Lower lobe of right lung (tissue), 2 donors: ENCODE measurements at regions not wholly inside any gene's neighbourhood (a gene's known extent, or its start where the extent isn't known, plus 50 kb on each side); places are given as distances from the start of the nearest gene placed in this dataset.
"Not testable (repeated sequence)": the region's sequence is repeated elsewhere in the genome, so short reads cannot be mapped to it uniquely, and the experiment has no call there.

Experiments used
- ATAC-seq, 2 donors: fragments of 200-7000 bp; cut with Tn5 transposase; one replicate each; pipeline ENCODE4 v1.9.1; 2020 to 2022; ENCODE audit warnings: mild to moderate bottlenecking in 2 of 2, moderate library complexity in 2 of 2
- DNase-seq: peaks from one replicate; pipeline ENCODE4 v3.0.0-alpha.2; 2020
- H3K27ac ChIP-seq: fragments of 200-600 bp; one replicate; pipeline ENCODE4 v1.8.0; 2022
- H3K27me3 ChIP-seq: fragments of 200-600 bp; one replicate; pipeline ENCODE4 v1.8.0; 2022; ENCODE audit warnings: low read depth
- H3K36me3 ChIP-seq: fragments of 200-600 bp; one replicate; pipeline ENCODE4 v1.8.0; 2022; ENCODE audit warnings: mild to moderate bottlenecking
- H3K4me1 ChIP-seq: fragments of 200-600 bp; one replicate; pipeline ENCODE4 v1.8.0; 2022
- H3K4me3 ChIP-seq: fragments of 200-600 bp; one replicate; pipeline ENCODE4 v1.8.0; 2022; ENCODE audit warnings: mild to moderate bottlenecking
- H3K9me3 ChIP-seq: fragments of 200-600 bp; one replicate; pipeline ENCODE4 v1.8.0; 2022
- intact Hi-C: fragments of 100-400 bp; cut with DNase I; formaldehyde crosslinking; loops from one replicate; pipeline ENCODE4 v1.11.0; 2022
- TF ChIP-seq, protein P1 (sequence below): fragments of 200-600 bp; IDR thresholded peaks from one replicate; pipeline ENCODE4 v1.8.0; 2022; ENCODE audit warnings: antibody characterized with exemption, mild to moderate bottlenecking
- donor health status: DM: no; HTN: yes; CAD: no; lungs with severe emphysema.

DNA sequence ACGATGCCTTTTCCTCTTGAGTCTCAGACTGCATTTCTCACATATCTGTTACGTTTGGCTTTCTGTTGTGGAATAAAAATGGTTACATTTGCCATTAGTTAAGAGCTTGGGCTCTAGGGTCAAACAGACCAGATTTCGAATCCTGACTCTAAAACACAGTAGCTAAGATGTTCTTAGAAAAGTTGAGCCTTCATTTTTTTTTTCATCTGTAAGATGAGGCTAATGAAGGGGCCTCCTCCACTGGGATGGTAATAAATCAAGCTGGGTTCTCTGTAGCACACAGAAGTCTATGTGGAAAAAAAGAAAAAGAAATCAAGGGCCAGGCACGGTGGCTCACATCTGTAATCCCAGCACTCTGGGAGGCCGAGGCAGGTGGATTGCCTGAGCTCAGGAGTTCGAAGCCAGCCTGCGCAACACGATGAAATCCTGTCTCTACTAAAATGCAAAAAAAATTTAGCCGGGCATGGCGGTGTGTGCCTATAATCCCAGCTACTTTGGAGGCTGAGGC, 49.9 kb upstream of the CAPRIN1 start:
- intact Hi-C loops: no loop called here

DNA sequence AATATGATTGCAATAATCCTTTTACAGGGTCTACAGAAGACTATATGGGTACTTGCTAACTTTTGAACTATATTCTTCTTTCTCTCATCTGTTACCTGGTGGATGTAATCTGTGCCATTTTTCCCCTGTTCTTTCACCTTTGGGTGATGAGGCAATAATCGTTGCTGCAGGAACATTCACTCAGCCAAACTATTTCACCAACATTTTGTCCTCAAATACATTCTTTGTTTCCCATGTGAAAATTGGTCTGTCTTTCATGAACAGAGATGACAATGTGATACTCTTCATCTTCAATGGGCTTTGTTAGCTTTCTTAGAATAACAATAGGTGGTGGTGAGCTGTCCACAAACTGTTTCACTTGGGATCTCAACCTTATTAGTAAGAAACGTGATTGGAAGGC, 52.1 kb upstream of the CAPRIN1 start:
- H3K36me3 ChIP-seq: no peaks in the 10 kb centered on the region
- H3K9me3 ChIP-seq: no peaks in the 10 kb centered on the region
- TF ChIP-seq, protein P1, sequence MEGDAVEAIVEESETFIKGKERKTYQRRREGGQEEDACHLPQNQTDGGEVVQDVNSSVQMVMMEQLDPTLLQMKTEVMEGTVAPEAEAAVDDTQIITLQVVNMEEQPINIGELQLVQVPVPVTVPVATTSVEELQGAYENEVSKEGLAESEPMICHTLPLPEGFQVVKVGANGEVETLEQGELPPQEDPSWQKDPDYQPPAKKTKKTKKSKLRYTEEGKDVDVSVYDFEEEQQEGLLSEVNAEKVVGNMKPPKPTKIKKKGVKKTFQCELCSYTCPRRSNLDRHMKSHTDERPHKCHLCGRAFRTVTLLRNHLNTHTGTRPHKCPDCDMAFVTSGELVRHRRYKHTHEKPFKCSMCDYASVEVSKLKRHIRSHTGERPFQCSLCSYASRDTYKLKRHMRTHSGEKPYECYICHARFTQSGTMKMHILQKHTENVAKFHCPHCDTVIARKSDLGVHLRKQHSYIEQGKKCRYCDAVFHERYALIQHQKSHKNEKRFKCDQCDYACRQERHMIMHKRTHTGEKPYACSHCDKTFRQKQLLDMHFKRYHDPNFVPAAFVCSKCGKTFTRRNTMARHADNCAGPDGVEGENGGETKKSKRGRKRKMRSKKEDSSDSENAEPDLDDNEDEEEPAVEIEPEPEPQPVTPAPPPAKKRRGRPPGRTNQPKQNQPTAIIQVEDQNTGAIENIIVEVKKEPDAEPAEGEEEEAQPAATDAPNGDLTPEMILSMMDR: no peak
- intact Hi-C loops: loop anchor here (5.0 kb wide), 1 partner anchor 358 kb away; the partner anchor contains the start of gene ABTB2
- no peak overlapping the region for H3K27ac ChIP-seq
- DNase-seq: no peak
- no peak for ATAC-seq
- no peak overlapping the region for H3K4me3 ChIP-seq
- peaks cover 9% of the 10 kb centered on the region for H3K4me1 ChIP-seq
- H3K27me3 ChIP-seq: peaks cover 5% of the 10 kb centered on the region

More for the DNA sequence above, 49.9 kb upstream of the CAPRIN1 start:
- no peak overlapping the region for H3K27ac ChIP-seq
- no peak overlapping the region for H3K4me3 ChIP-seq
- H3K4me1 ChIP-seq: peaks cover 8% of the 10 kb centered on the region
- H3K9me3 ChIP-seq: no peaks in the 10 kb centered on the region
- no peak for DNase-seq
- TF ChIP-seq, protein P1: no peak
- ATAC-seq: no peak
- no peaks in the 10 kb centered on the region for H3K36me3 ChIP-seq
- peaks cover under 1% of the 10 kb centered on the region for H3K27me3 ChIP-seq

DNA sequence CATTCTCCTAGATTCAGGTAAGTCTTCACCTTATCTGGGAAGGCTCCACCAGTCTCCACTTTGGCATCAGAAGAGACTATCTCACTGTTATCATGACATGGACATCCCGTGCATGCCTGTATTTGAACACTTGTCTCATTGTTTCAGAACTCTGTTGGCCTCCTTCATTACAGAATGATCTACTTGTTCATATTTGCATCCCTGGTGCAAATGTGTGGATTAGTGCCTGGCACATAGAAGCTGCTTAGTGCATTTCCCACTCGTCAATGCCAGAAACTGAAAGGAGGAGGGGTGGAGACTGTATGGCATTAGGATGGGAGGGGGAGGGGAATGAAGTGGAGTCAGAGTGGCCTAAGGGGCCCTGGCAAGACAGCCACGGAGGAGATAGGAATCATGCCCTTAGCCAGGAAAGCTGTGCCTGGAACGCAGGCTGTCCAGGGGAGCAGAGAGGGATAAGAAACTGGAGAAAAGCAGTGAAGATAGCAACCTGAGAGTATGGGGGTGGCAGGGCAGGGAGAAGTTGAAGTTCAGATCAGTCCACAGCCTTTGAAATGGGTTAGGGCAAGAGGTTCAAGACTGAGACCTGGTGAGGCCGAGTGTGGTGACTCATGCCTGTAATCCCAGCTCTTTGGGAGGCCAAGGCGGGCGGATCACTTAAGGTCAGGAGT, 53.8 kb upstream of the CAPRIN1 start:
- TF ChIP-seq, protein P1: no peak
- H3K27me3 ChIP-seq: peaks cover 5% of the 10 kb centered on the region
- H3K4me3 ChIP-seq: no peak overlapping the region

DNA sequence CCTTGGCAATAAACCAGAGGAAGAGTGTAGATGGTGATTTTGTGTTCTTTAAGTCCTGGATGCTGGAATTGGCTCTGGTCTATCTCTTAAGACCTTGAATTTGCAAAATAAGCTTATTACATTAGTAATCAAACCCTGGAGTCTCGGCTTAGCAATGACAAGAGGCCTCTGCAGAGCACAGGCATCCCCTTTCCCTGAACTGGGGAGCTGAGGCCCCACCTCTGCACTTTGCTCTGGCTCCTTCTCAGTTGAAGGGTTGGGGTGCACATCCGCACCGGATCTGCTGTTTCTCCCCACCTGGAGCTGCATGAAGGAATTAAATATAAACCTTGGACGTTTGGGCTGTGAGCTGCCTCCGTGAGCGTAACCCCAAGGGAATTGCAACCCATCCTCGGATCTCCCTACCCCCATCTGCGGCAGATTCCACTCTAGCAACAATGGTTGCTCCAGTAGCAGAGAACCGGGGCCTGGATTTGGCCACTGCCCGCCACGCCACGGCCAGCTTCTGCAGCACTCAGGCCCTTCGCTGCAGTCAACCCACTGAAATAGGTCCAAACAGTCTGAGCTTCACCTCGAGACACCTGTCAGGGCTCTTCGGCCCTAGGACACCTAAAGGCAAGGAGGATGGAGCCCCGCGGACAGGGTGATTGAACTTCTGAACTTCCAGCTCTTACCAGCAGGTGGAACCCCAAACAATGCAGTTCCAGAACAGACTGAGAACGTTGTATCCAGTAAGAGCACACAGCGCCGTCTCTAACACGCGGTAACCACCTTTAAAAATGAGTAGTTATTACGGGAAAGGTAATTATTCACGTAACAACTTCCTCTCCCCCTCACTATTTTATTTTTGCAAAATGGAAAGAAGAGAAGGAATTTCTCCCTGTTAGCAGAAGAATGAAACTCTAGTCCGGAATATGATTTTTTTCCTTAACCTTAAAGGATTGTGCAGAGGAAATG, 54.8 kb upstream of the CAPRIN1 start:
- Histone ChIP-seq H3K9me3 (no peaks in the 10 kb centered on the region), H3K36me3 (no peaks in the 10 kb centered on the region), H3K4me1 (peaks cover 9% of the 10 kb centered on the region), H3K4me3 (no peak overlapping the region), H3K27ac (no peak overlapping the region), H3K27me3 (peaks cover 5% of the 10 kb centered on the region)
- peak; percentile 56 for DNase-seq
- TF ChIP-seq, protein P1: peak; percentile 77
- intact Hi-C loops: loop anchor here (5.0 kb wide), 1 partner anchor 361 kb away; the partner anchor contains the start of gene ABTB2
- ATAC-seq: peak; percentile 94 to 98

More for the DNA sequence above, 53.8 kb upstream of the CAPRIN1 start:
- no peak for DNase-seq
- Histone ChIP-seq H3K36me3 (no peaks in the 10 kb centered on the region), H3K4me1 (peaks cover 9% of the 10 kb centered on the region), H3K9me3 (no peaks in the 10 kb centered on the region), H3K27ac (no peak overlapping the region)
- intact Hi-C loops: loop anchor here (5.0 kb wide), 1 partner anchor 360 kb away; the partner anchor contains the start of gene ABTB2
- ATAC-seq: peak; percentile 23 to 27

DNA sequence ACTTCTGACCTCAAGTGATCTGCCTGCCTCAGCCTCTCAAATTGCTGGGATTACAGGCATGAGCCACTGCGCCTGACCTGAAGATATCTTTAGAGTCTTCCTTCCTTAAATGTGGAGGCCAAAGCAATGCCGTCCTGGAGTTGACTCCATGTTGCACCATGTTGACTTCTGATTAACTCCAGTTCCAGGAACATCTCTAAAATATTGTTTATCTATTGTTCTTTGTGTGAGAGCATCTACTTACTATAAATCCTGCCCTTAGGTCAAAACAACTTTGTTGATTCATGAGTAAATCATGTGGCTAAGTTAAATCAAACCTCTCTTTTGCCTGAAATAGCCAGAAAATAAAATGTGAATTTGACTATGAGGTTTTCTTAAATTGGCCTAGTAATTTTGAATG, 56.6 kb upstream of the CAPRIN1 start:
- Histone ChIP-seq H3K4me1 (peaks cover 9% of the 10 kb centered on the region), H3K36me3 (no peaks in the 10 kb centered on the region), H3K9me3 (no peaks in the 10 kb centered on the region), H3K4me3 (no peak overlapping the region), H3K27me3 (peaks cover 5% of the 10 kb centered on the region), H3K27ac (no peak overlapping the region)
- DNase-seq: no peak
- no peak for ATAC-seq
- TF ChIP-seq, protein P1: no peak
- intact Hi-C loops: loop anchor here (5.0 kb wide), 1 partner anchor 362 kb away; the partner anchor contains the start of gene ABTB2

DNA sequence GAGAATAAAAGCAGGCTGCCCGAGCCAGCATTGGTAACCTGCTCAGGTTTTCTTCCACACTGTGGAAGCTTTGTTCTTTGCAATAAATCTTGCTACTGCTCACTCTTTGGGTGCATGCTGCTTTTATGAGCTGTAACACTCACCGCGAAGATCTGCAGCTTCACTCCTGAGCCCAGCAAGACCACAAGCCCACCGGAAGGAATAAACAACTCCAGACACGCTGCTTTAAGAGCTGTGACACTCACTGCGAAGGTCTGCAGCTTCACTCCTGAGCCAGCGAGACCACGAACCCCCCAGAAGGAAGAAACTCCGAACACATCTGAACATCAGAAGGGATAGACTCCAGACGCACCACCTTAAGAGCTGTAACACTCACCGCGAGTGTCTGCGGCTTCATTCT, 60.4 kb upstream of the CAPRIN1 start:
- DNase-seq, H3K9me3 ChIP-seq, H3K4me1 ChIP-seq, H3K4me3 ChIP-seq, intact Hi-C loops, H3K27ac ChIP-seq, ATAC-seq, H3K36me3 ChIP-seq, H3K27me3 ChIP-seq: not testable (repeated sequence)

DNA sequence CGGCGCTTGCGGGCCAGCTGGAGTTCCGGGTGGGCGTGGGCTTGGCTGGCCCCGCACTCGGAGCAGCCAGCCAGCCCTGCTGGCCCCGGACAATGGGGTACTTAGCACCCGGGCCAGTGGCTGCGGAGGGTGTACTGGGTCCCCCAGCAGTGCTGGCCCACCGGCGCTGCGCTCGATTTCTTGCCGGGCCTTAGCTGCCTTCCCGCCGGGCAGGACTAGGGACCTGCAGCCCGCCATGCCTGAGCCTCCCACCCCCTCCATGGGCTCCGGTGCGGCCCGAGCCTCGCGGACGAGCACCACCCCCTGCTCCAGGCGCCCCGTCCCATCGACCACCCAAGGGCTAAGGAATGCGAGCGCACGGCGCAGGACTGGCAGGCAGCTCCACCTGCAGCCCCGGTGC, 61.4 kb upstream of the CAPRIN1 start:
- H3K4me3 ChIP-seq, H3K27ac ChIP-seq, H3K36me3 ChIP-seq, ATAC-seq, H3K9me3 ChIP-seq, H3K4me1 ChIP-seq, intact Hi-C loops, DNase-seq, H3K27me3 ChIP-seq: not testable (repeated sequence)
